RCC 7860 (cell line): ENCODE measurements at regions not wholly inside any gene's neighbourhood (a gene's known extent, or its start where the extent isn't known, plus 50 kb on each side); places are given as distances from the start of the nearest gene placed in this dataset.

Experiments used
- DNase-seq: peaks from one replicate; pipeline ENCODE4 v3.0.0-alpha.2; 2015; ENCODE audit warnings: low spot score
- FAIRE-seq: peaks from 2 replicates; lab custom pipeline; 2012; peaks lifted over from hg19 to GRCh38; lab: Jason Lieb, UNC

GRCh38 chr1:200354243-200354642 is 55.6 kb downstream of the ZNF281 start:
- DNase-seq (no peak), FAIRE-seq (no peak)

- FAIRE-seq = no peak
- no peak for DNase-seq
These were observed 56.6 kb downstream of the ZNF281 start for GRCh38 chr1:200353232-200353631.

DNA sequence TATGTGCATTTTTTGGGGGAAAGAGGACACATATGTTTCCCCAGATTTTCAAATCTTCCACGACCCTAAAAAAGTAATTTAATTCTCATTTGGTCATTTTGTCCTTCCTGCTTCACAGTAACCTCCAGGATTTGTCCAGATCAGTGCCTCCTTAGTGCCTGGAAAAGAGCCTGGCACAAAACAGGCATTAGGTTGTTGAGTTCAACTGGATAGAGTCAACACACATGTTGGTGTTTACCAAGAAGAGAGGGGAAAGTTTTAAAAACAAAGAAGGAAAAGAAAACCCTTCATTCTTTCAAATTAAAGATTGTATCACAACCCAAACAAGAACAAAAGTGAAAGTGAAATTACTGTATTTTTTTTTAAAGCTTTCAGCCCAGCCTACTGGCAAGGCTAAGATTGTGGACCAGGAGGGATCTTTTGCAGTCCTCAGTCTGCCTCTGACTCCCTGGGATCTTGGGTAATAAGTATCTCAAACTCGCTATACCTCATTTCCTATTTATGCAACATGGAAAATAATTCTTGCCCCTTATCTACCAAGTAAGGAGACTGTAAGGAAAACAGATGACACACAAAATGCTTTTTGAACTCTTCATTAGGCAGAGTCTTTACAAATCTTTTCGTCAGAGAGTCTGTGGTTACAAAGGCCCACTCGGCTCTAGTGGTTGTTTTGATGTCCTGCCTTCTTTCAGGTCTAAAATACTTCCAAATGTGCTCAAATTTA is 57.8 kb downstream of the ZNF281 start:
- DNase-seq (peak; percentile 64), FAIRE-seq (peak; percentile 48)

DNA sequence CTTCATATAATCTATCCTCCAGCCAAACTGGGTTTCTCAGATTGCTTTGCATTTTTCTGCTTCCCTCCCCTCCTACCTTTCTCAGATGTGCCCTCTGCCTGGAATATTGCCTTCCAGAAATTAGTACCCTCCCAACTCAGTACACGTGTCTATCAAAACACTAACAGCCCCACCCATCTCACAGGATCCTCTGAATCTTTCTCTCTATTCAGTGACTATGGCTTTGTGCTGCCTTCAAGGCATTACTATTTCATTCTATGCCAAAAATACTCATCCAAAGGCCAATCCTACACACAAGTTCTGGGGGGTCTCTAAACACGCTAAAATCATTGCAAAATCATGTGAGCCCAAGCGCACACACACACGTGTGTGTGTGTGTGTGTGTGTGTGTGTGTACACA is 58.4 kb downstream of the ZNF281 start:
- no peak for FAIRE-seq
- no peak for DNase-seq

GRCh38 chr1:200346700-200347099 is 63.1 kb downstream of the ZNF281 start:
- DNase-seq (no peak), FAIRE-seq (no peak)

DNA sequence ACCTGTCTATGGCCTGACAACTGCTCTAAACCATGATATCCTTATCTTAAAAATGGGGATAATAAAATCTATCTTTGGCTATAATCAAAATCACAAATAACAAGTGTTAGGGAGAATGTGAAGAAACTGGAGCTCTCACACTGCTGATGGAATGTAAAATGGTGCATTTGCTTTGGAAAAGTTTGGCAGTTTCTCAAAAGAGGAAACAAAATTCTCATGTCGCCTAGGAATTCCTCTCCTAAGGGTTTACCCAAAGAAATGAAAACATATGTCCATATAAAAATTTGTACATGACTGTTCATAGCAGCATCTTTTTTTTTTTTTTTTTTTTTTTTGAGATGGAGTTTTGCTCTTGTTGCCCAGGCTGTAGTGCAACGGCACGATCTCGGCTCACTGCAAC is 64.3 kb downstream of the ZNF281 start:
- no peak for DNase-seq
- no peak for FAIRE-seq

DNA sequence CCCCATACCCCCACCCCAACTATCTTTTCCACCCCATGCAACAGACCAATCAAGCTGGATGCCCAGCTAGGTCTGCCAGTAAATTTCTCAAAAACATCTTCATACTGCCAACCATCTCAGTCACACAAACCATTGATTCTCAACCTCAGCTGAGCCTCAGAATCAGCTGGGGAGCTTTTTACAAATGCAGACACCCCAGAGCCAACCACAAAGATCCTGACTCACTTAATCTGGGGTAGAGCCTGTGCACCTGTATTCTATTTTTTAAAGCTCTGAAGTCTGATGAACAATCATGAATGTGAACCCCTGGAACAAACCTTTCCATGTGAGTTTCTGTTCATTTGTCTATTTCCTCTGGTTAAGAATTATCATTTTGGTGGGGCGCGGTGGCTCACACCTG is 66.0 kb downstream of the ZNF281 start:
- DNase-seq = no peak
- FAIRE-seq = no peak

DNA sequence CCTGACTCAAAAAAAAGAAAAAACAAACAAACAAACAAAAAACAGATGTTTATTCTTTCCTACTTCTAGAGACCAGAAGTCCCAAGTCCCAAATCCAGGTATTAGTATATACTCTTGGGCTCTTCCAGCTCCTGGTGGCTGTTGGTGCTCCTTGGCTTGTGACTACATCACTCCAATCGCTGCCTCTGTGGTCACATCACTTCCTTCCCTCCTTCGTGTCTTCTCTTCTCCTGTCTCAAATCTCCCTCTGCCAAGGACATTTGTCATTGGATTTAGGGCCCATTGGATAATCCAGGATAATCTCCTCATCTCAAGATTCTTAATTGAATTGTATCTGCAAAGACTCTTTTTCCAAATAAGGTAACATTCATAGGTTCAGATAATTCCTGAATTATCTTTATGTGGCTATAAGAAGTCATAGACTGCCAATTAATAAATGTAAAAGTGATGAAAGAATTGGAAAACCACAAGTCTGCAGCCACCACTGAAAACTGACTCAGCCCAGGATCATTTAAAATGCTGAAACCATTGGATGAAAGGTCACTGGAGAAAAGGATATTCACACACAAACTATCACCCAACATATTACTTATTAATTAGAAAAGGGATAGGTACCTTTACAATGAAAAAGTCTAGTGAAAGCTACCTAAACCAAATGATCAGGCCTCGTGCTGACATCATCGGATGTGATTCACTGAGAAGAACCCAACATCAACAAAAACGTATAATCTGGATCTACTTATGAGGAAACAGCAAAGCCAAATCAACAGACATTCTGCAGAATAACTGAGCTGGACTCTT is 67.1 kb downstream of the ZNF281 start:
- DNase-seq (peak; percentile 73), FAIRE-seq (peak; percentile 95)

- DNase-seq = no peak
- no peak for FAIRE-seq
These were observed 71.4 kb downstream of the ZNF281 start for GRCh38 chr1:200338451-200338850.

DNA sequence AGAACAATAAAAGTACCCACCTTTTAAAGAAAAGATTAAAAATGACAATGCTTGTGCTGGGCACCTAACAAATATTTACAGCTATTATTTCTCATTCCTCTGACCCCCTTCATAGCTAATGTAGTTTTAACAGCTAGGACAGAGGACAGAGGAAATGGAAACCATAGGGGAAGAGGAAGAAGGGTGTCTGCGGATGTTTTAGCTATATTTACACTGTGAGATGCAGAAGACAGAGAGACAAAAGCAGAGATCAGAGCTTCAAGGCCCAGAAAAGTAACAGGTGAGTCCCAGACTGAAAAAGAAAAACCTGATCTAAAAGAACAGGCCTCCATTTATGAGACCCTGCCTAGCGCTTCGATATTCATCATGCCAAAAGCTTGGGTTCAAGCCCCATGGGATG is 72.0 kb downstream of the ZNF281 start:
- FAIRE-seq = no peak

DNA sequence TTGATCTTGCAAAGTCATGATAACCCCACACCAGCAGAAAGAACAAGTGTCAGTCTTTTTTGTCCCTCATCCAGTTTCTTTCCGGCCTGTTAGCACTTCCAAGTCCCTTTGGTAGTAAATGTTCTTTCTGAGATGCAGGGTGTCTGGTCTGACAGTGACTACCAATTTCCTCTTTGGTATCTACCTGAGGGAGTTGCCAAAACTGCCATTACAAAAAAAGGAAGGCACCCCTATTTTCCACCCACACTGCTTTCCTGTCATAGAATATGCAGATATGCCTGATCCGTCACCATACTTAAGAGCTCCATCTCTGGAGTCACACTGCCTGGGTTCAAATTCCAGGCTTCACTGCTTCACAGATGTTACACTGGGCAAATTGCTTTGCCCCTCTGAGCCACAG is 72.4 kb downstream of the ZNF281 start:
- FAIRE-seq (no peak), DNase-seq (no peak)

More for the DNA sequence above, 72.0 kb downstream of the ZNF281 start:
- no peak for DNase-seq

DNA sequence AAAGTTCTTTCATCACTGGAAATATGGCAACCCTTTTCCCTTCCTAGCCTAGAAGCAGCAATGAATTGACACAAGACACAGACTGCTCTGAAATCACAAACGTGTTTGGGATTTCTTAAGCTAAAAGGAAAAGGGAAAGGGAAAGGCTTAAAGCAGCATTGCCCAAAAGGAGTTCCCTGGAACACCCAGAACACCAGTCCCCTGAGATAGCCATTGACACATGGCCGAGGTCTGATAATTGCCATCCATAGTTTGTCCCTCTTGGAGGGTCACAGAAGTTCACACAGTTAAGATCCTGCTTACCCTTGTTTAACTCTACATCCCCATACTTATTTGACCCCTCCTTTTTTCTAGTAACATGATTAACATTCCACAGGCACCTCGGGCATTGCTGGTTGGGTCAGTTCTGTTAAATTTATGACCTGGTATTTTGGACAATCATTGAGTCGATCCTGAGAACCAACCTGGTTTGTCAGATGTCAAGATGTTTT is 72.9 kb downstream of the ZNF281 start:
- DNase-seq (no peak), FAIRE-seq (no peak)

GRCh38 chr1:200336101-200336845 is 73.6 kb downstream of the ZNF281 start:
- DNase-seq (peak; percentile 43), FAIRE-seq (peak; percentile 78)

DNA sequence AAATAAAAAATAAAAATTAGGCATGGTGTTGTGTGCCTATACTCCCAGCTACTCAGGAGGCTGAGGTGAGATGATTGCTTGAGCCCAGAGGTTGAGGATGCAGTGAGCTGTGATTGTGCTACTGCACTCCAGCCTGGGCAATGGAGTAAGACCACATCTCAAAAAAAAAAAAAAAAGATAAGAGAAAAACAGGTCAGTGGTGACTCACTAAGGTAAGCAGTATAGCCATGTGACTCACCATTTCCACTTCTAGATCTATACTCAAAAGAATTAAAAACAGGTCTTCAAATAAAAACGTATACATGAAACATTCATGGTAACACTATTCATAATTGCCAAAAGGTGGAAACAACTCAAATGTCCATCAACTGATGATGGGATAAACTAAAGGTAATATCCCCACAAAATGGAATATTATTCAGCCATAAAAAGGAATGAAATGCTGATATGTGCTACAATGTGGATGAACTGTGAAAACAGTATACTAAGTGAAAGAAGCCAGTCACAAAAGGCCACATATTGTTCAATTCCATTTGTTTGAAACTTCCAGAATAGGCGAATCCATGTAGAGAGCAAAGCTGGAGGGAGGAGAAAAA is 75.1 kb downstream of the ZNF281 start:
- FAIRE-seq = peak; percentile 60
- DNase-seq = peak; percentile 49

DNA sequence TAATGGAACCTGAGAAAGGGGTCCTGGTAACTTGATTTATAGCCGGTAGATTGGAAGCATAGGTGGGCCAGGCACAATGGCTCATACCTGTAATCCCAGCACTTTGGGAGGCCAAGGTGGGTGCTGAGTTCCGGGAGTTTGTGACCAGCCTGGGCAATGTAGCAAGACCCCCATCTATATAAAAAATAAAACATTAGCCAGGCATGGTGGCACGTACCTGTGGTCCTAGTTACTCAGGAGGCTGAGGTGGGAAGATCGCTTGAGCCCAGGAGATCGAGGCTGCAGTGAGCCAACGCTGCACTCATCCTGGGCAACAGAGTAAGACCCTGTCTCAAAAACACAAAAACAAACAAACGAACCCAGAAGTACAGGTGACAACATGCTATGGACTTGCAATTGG is 76.5 kb downstream of the ZNF281 start:
- FAIRE-seq (no peak), DNase-seq (no peak)

DNA sequence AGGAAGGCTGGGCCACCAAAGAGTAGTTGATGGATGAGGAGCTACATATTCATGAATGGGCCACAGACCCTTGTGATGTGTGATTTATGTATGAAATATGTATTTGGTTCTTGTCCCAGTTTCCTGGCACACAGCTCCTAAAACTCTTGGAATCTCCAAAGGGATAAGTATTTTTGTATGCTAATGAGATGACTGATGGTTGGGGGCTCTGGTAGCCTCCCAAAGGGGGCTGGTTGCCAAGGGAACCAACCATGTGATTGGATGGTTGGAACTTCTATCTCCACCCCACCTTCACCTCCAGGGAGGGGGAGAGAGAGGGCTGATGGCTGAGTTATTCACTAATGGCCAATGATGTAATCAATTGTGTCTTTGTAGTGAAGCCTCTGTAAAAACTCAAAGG is 77.1 kb downstream of the ZNF281 start:
- FAIRE-seq (no peak), DNase-seq (no peak)

DNA sequence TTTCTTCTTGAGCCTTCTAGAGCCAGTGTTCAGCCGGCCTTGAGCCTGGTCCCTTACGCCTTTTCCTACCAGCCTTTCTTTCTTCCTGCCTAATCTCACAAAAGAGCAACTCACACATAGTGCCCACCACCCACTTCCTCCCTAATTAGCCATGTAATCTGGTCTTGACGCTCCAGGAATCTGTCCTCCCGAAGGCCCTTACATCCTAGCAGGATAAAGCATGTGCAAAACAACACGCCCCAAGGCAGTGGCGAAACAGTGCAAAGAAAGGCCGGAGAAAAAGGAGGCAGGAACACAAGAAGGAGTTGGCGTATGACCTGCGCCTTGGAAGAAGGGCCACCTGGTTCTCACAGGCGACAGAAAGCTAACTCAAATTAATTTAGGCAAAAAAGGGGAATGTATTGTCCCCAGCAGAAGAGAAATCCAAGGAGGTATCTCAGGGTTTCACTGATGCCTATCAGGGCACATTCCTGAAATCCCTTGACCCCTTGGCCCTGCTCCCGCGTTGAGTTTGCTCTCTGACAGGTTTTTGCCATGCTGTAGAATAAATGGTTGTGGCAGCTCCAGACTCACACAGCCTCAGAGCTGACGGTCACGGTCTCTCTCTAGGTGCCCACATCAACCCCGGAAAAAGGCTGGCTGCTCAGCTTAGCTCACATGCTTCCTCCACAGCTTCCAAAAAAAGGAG is 79.0 kb downstream of the ZNF281 start:
- FAIRE-seq = no peak

GRCh38 chr1:200329208-200329882 is 80.5 kb downstream of the ZNF281 start:
- DNase-seq = no peak
- FAIRE-seq = no peak

More for the DNA sequence above, 79.0 kb downstream of the ZNF281 start:
- no peak for DNase-seq

- DNase-seq = no peak
- no peak for FAIRE-seq
These were observed 81.5 kb downstream of the ZNF281 start for GRCh38 chr1:200328379-200328778.

- FAIRE-seq (no peak), DNase-seq (no peak)
These were observed 85.9 kb downstream of the ZNF281 start for GRCh38 chr1:200323856-200324400.
